ENCODE measurements at regions not wholly inside any gene's neighbourhood (a gene's known extent, or its start where the extent isn't known, plus 50 kb on each side); places are given as distances from the start of the nearest gene placed in this dataset.

- no peak overlapping the region for H3K4me3 ChIP-seq (ENCODE audit: low read depth, low read length)
- TF ChIP-seq CTCF (conservative IDR thresholded peaks at IDR 0.05; ENCODE audit: low read depth, low read length) = no peak
- no peak for DNase-seq (ENCODE audit: low read depth)
These were observed 81.3 kb upstream of the TSPAN5 start for GRCh38 chr4:98739751-98740150.

GRCh38 chr4:98733601-98734000, 75.2 kb upstream of the TSPAN5 start:
- no peak for TF ChIP-seq CTCF (conservative IDR thresholded peaks at IDR 0.05; ENCODE audit: low read depth, low read length)
- no peak for DNase-seq (ENCODE audit: low read depth)
- no peak overlapping the region for H3K4me3 ChIP-seq (ENCODE audit: low read depth, low read length)

GRCh38 chr4:98728871-98729270, 70.5 kb upstream of the TSPAN5 start:
- no peak overlapping the region for H3K4me3 ChIP-seq (ENCODE audit: low read depth, low read length)
- DNase-seq (ENCODE audit: low read depth) = no peak
- TF ChIP-seq CTCF (conservative IDR thresholded peaks at IDR 0.05; ENCODE audit: low read depth, low read length) = no peak

GRCh38 chr4:98728433-98728832, 70.0 kb upstream of the TSPAN5 start:
- H3K4me3 ChIP-seq (ENCODE audit: low read depth, low read length) = no peak overlapping the region
- no peak for TF ChIP-seq CTCF (conservative IDR thresholded peaks at IDR 0.05; ENCODE audit: low read depth, low read length)
- DNase-seq (ENCODE audit: low read depth) = no peak

- TF ChIP-seq CTCF (conservative IDR thresholded peaks at IDR 0.05; ENCODE audit: low read depth, low read length) = no peak
- DNase-seq (ENCODE audit: low read depth) = no peak
- no peak overlapping the region for H3K4me3 ChIP-seq (ENCODE audit: low read depth, low read length)
These were observed 63.6 kb upstream of the TSPAN5 start for GRCh38 chr4:98722000-98722399.

GRCh38 chr4:98720871-98721480, 62.6 kb upstream of the TSPAN5 start:
- no peak for DNase-seq (ENCODE audit: low read depth)
- no peak overlapping the region for H3K4me3 ChIP-seq (ENCODE audit: low read depth, low read length)
- TF ChIP-seq CTCF (conservative IDR thresholded peaks at IDR 0.05; ENCODE audit: low read depth, low read length) = no peak

GRCh38 chr4:98716796-98717195, 58.4 kb upstream of the TSPAN5 start:
- no peak for TF ChIP-seq CTCF (conservative IDR thresholded peaks at IDR 0.05; ENCODE audit: low read depth, low read length)
- H3K4me3 ChIP-seq (ENCODE audit: low read depth, low read length) = no peak overlapping the region
- DNase-seq (ENCODE audit: low read depth) = no peak
